H9 (cell line): ENCODE measurements at regions not wholly inside any gene's neighbourhood (a gene's known extent, or its start where the extent isn't known, plus 50 kb on each side); places are given as distances from the start of the nearest gene placed in this dataset.

Source experiments
- DNase-seq: peaks from one replicate; pipeline ENCODE4 v3.0.0-alpha.2; 2017
- H2AFZ ChIP-seq: one replicate; pipeline ENCODE4 v1.6.1; 2013; ENCODE audit warnings: mild to moderate bottlenecking, low read length, control low read depth, moderate library complexity
- H2AK5ac ChIP-seq: 2 replicates; pipeline ENCODE4 v1.6.1; 2013; ENCODE audit warnings: low read length, control low read depth, mixed read lengths; ENCODE audit not compliant: insufficient read length
- H2BK120ac ChIP-seq: one replicate; pipeline ENCODE4 v1.6.1; 2013; ENCODE audit warnings: low read depth, mild to moderate bottlenecking, low read length, control low read depth, inconsistent platforms; ENCODE audit not compliant: poor library complexity, severe bottlenecking
- H2BK12ac ChIP-seq: 2 replicates; pipeline ENCODE4 v1.6.1; 2013; ENCODE audit warnings: low read length, control low read depth, mixed read lengths, low read depth; ENCODE audit not compliant: insufficient read length
- H2BK15ac ChIP-seq: 2 replicates; pipeline ENCODE4 v1.6.1; 2013; ENCODE audit warnings: low read depth, low read length, control low read depth
- H2BK20ac ChIP-seq: one replicate; pipeline ENCODE4 v1.6.1; 2013; ENCODE audit warnings: low read depth, mild to moderate bottlenecking, low read length, control low read depth, inconsistent platforms; ENCODE audit not compliant: poor library complexity, severe bottlenecking
- H2BK5ac ChIP-seq: 2 replicates; pipeline ENCODE4 v1.6.1; 2013; ENCODE audit warnings: low read length, control low read depth, mixed read lengths; ENCODE audit not compliant: insufficient read length
- H3K14ac ChIP-seq: 2 replicates; pipeline ENCODE4 v1.6.1; 2013; ENCODE audit warnings: low read length, control low read depth; ENCODE audit not compliant: insufficient read depth
- H3K18ac ChIP-seq: 2 replicates; pipeline ENCODE4 v1.6.1; 2013; ENCODE audit warnings: low read depth, mild to moderate bottlenecking, mixed read lengths, low read length, control low read depth; ENCODE audit not compliant: insufficient read length
- H3K23ac ChIP-seq: 2 replicates; pipeline ENCODE4 v1.6.1; 2013; ENCODE audit warnings: low read length, control low read depth, mixed read lengths, low read depth; ENCODE audit not compliant: insufficient read length
- H3K23me2 ChIP-seq: 2 replicates; pipeline ENCODE4 v1.6.1; 2013; ENCODE audit warnings: low read depth, mild to moderate bottlenecking, mixed read lengths, low read length, control low read depth; ENCODE audit not compliant: insufficient read length, poor library complexity, severe bottlenecking
- H3K27ac ChIP-seq: 2 replicates; pipeline ENCODE4 v1.5.1; 2013; ENCODE audit warnings: low read length, control low read depth, mixed read lengths, low read depth; ENCODE audit not compliant: insufficient read length
- H3K27me3 ChIP-seq: 2 replicates; pipeline ENCODE4 v1.6.1; 2013; ENCODE audit warnings: low read length, control low read depth, inconsistent platforms; ENCODE audit not compliant: insufficient read depth
- H3K4ac ChIP-seq: 2 replicates; pipeline ENCODE4 v1.6.1; 2013; ENCODE audit warnings: low read depth, mild to moderate bottlenecking, control low read depth, inconsistent platforms, low read length, moderate library complexity
- H3K4me1 ChIP-seq: 2 replicates; pipeline ENCODE4 v1.6.1; 2013; ENCODE audit warnings: low read length, control low read depth, inconsistent platforms; ENCODE audit not compliant: insufficient read depth
- H3K4me2 ChIP-seq: 2 replicates; pipeline ENCODE4 v1.6.1; 2013; ENCODE audit warnings: low read length, control low read depth, mixed read lengths; ENCODE audit not compliant: insufficient read length, insufficient read depth
- H3K56ac ChIP-seq: 2 replicates; pipeline ENCODE4 v1.6.1; 2013; ENCODE audit warnings: low read depth, mild to moderate bottlenecking, mixed read lengths, low read length, control low read depth; ENCODE audit not compliant: insufficient read length
- H3K79me1 ChIP-seq: 2 replicates; pipeline ENCODE4 v1.6.1; 2013; ENCODE audit warnings: low read depth, mild to moderate bottlenecking, moderate library complexity, low read length, control low read depth, inconsistent platforms; ENCODE audit not compliant: insufficient read depth, poor library complexity, severe bottlenecking
- H3K79me2 ChIP-seq: 2 replicates; pipeline ENCODE4 v1.6.1; 2013; ENCODE audit warnings: low read length, control low read depth, inconsistent platforms; ENCODE audit not compliant: insufficient read depth
- H3K9ac ChIP-seq: 2 replicates; pipeline ENCODE4 v1.6.1; 2013; ENCODE audit warnings: low read length, control low read depth, mixed read lengths; ENCODE audit not compliant: insufficient read length; ENCODE audit errors: extremely low read depth
- H3K9me3 ChIP-seq: one replicate; pipeline ENCODE4 v1.6.1; 2013; ENCODE audit warnings: low read depth, low read length, inconsistent platforms; ENCODE audit not compliant: control insufficient read depth
- H3T11ph ChIP-seq: one replicate; pipeline ENCODE4 v1.6.1; 2013; ENCODE audit warnings: mild to moderate bottlenecking, low read length, control low read depth, inconsistent platforms
- H4K20me1 ChIP-seq: one replicate; pipeline ENCODE4 v1.6.1; 2013; ENCODE audit not compliant: control insufficient read depth, insufficient read length, insufficient read depth
- H4K5ac ChIP-seq: 2 replicates; pipeline ENCODE4 v1.6.1; 2013; ENCODE audit warnings: low read depth, mild to moderate bottlenecking, mixed read lengths, low read length, control low read depth; ENCODE audit not compliant: insufficient read length
- H4K8ac ChIP-seq: replicated peaks from 2 replicates; pipeline ENCODE4 v1.6.1; 2013; ENCODE audit warnings: low read length, control low read depth, mixed read lengths, low read depth; ENCODE audit not compliant: insufficient read length
- H4K91ac ChIP-seq: 2 replicates; pipeline ENCODE4 v1.6.1; 2013; ENCODE audit warnings: low read depth, mild to moderate bottlenecking, moderate library complexity, mixed read lengths, low read length, control low read depth; ENCODE audit not compliant: insufficient read length
- H3K27ac Mint-ChIP-seq, 3 experiments: 2 replicates in 2 of 3; 3 replicates in 1 of 3; pipeline ENCODE4 v1.8.0; 2020 to 2021; ENCODE audit warnings: mixed read lengths in 3 of 3, mild to moderate bottlenecking in 1 of 3, moderate library complexity in 1 of 3
- H3K27me3 Mint-ChIP-seq: 2 replicates; pipeline ENCODE4 v1.8.0; 2021; ENCODE audit warnings: low read depth, mild to moderate bottlenecking, moderate library complexity, mixed read lengths
- H3K36me3 Mint-ChIP-seq, 3 experiments: 2 replicates in 2 of 3; 3 replicates in 1 of 3; pipeline ENCODE4 v1.8.0; 2020 to 2021; ENCODE audit warnings: low read depth in 3 of 3, mixed read lengths in 3 of 3; ENCODE audit not compliant: insufficient read depth in 1 of 3
- H3K4me1 Mint-ChIP-seq, 2 experiments: 2 replicates each; pipeline ENCODE4 v1.8.0; 2020; ENCODE audit warnings: mixed read lengths in 2 of 2
- H3K4me3 Mint-ChIP-seq, 2 experiments: 2 replicates in 1 of 2; 3 replicates in 1 of 2; pipeline ENCODE4 v1.8.0; 2020 to 2021; ENCODE audit warnings: mild to moderate bottlenecking in 2 of 2, mixed read lengths in 2 of 2, moderate library complexity in 1 of 2
- H3K9me3 Mint-ChIP-seq, 2 experiments: 2 replicates in 1 of 2; 3 replicates in 1 of 2; pipeline ENCODE4 v1.8.0; 2020; ENCODE audit warnings: mild to moderate bottlenecking in 2 of 2, mixed read lengths in 2 of 2, moderate library complexity in 1 of 2
- TF ChIP-seq, protein P1 (sequence below): fragments of 200-600 bp; sonication (generic); conservative IDR thresholded peaks from 3 replicates; pipeline ENCODE4 v1.8.0; 2021; ENCODE audit warnings: antibody characterized with exemption, mild to moderate bottlenecking

DNA sequence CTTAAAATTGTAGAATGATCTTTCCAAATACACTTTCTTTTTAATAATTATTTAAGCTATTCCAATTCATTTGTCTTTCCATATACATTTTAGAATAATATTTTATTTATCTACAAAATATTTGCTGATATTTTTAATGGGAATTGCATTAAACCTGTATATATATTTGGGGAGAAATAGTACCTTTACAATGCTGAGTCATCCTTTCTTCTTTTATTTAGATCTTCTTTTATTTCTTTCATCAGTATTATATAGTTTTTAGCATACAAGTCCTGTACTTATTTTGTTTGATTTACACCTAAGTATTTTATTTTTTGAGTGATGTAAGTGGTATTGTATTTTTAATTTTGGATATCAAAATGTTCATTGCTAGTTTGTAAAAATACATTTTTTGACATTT is 639.5 kb upstream of the GOT2 start:
- Histone ChIP-seq H3K9me3 (no peaks in the 10 kb centered on the region), H2AFZ (no peak overlapping the region), H2BK5ac (no peak overlapping the region), H3K79me1 (no peaks in the 10 kb centered on the region), H3K14ac (no peak overlapping the region), H3K9ac (no peak overlapping the region), H3T11ph (no peak overlapping the region), H3K23me2 (no peaks in the 10 kb centered on the region), H3K79me2 (no peaks in the 10 kb centered on the region), H2BK15ac (no peak overlapping the region), H3K27ac (no peak overlapping the region), H2BK20ac (no peak overlapping the region), H3K27me3 (no peaks in the 10 kb centered on the region), H3K4me2 (no peak overlapping the region), H4K91ac (no peak overlapping the region), H2BK12ac (no peak overlapping the region), H3K4me1 (no peaks in the 10 kb centered on the region), H2BK120ac (no peak overlapping the region), H3K23ac (no peak overlapping the region), H3K18ac (no peak overlapping the region), H4K5ac (no peak overlapping the region), H3K4ac (no peak overlapping the region), H4K8ac (no peak overlapping the region), H3K56ac (no peak overlapping the region), H4K20me1 (no peaks in the 10 kb centered on the region), H2AK5ac (no peak overlapping the region)
- Mint-ChIP-seq H3K4me1 (peaks cover 11% of the 10 kb centered on the region in 2 experiments), H3K27ac (no peak overlapping the region), H3K4me3 (no peak overlapping the region), H3K36me3 (no peaks in the 10 kb centered on the region), H3K27me3 (peaks cover 6% of the 10 kb centered on the region), H3K9me3 (no peaks in the 10 kb centered on the region)
- TF ChIP-seq, protein P1, sequence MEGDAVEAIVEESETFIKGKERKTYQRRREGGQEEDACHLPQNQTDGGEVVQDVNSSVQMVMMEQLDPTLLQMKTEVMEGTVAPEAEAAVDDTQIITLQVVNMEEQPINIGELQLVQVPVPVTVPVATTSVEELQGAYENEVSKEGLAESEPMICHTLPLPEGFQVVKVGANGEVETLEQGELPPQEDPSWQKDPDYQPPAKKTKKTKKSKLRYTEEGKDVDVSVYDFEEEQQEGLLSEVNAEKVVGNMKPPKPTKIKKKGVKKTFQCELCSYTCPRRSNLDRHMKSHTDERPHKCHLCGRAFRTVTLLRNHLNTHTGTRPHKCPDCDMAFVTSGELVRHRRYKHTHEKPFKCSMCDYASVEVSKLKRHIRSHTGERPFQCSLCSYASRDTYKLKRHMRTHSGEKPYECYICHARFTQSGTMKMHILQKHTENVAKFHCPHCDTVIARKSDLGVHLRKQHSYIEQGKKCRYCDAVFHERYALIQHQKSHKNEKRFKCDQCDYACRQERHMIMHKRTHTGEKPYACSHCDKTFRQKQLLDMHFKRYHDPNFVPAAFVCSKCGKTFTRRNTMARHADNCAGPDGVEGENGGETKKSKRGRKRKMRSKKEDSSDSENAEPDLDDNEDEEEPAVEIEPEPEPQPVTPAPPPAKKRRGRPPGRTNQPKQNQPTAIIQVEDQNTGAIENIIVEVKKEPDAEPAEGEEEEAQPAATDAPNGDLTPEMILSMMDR, result no peak
- DNase-seq, result no peak
